HCT116 (cell line): ENCODE measurements at regions not wholly inside any gene's neighbourhood (a gene's known extent, or its start where the extent isn't known, plus 50 kb on each side); places are given as distances from the start of the nearest gene placed in this dataset.

Experiments
- ATAC-seq: fragments of 200-7000 bp; cut with Tn5 transposase; 2 replicates; pipeline ENCODE4 v1.9.1; 2020; ENCODE audit warnings: mild to moderate bottlenecking, moderate library complexity
- BruUV-seq: library from RNA; stranded (reverse); fragments of 400-500 nt; replicated peaks from 2 replicates; lab custom pipeline; 2021; lab: Mats Ljungman, UMichigan
- CTCF ChIA-PET: fragments of 300-600 bp; sonication (Branson Sonifier 250); formaldehyde crosslinking; loops from one replicate; lab custom pipeline; 2021; ENCODE audit warnings: antibody characterized with exemption; lab: Charles Lee
- POLR2A ChIA-PET: fragments of 300-600, 350-600 bp; sonication (Branson Sonifier 250); formaldehyde crosslinking; loops from one replicate; lab custom pipeline; 2021; ENCODE audit warnings: antibody characterized with exemption; lab: Charles Lee
- RAD21 ChIA-PET, 2 experiments: fragments of 300-600 bp; sonication (Branson Sonifier 250); formaldehyde crosslinking; loops; one replicate each; lab custom pipeline; 2023; ENCODE audit warnings: low total read pairs in 2 of 2; ENCODE audit not compliant: uncharacterized antibody in 2 of 2, unreplicated experiment in 2 of 2, low non-redundant PET in 1 of 2; lab: Charles Lee
- DNase-seq: peaks from one replicate; pipeline ENCODE4 v3.0.0-alpha.2; 2010; ENCODE audit warnings: low read depth, low spot score
- H2AFZ ChIP-seq: fragments of 200-600 bp; shearing (Covaris generic), sonication (generic); 2 replicates; pipeline ENCODE4 v1.6.1; 2017; ENCODE audit warnings: low read depth, mixed run types, mixed read lengths, antibody characterized with exemption, low read length; ENCODE audit not compliant: poor library complexity, severe bottlenecking
- H3K27ac ChIP-seq: 2 replicates; pipeline ENCODE4 v1.5.1; 2012; ENCODE audit warnings: low read depth, low read length
- H3K27me3 ChIP-seq: fragments of 200-600 bp; sonication (generic); 2 replicates; pipeline ENCODE4 v1.6.1; 2016; ENCODE audit warnings: mixed run types, low read length, mixed read lengths; ENCODE audit not compliant: insufficient read depth
- H3K36me3 ChIP-seq, 2 experiments: fragments of 200-500 bp in 1 of 2; fragments of 200-600 bp in 1 of 2; sonication (Bioruptor generic) in 1 of 2; sonication (generic) in 1 of 2; 2 replicates each; pipeline versions ENCODE4 v1.5.1 to v1.6.1; 2014 to 2016; ENCODE audit warnings: low read length in 2 of 2, inconsistent platforms in 1 of 2, mixed read lengths in 1 of 2, mixed run types in 1 of 2; ENCODE audit not compliant: insufficient read depth in 2 of 2, control insufficient read depth in 1 of 2
- H3K4me1 ChIP-seq, 2 experiments: fragments of 200-600 bp in 1 of 2; sonication (generic) in 1 of 2; 2 replicates each; pipeline versions ENCODE4 v1.5.1 to v1.6.1; 2012 to 2017; ENCODE audit warnings: low read length in 2 of 2, inconsistent platforms in 1 of 2, mild to moderate bottlenecking in 1 of 2, mixed read lengths in 1 of 2, mixed run types in 1 of 2, moderate library complexity in 1 of 2; ENCODE audit not compliant: insufficient read depth in 2 of 2, control insufficient read depth in 1 of 2
- H3K4me2 ChIP-seq: fragments of 200-600 bp; sonication (generic); 2 replicates; pipeline ENCODE4 v1.6.1; 2017; ENCODE audit warnings: mixed run types, low read length, mixed read lengths
- H3K4me3 ChIP-seq, 2 experiments: fragments of 200-600 bp in 1 of 2; sonication (generic) in 1 of 2; replicated peaks in 1 of 2; 2 replicates each; pipeline ENCODE4 v1.5.1; 2011 to 2016; ENCODE audit warnings: low read length in 2 of 2, control low read depth in 1 of 2, low read depth in 1 of 2, mild to moderate bottlenecking in 1 of 2, mixed read lengths in 1 of 2, mixed run types in 1 of 2
- H3K79me2 ChIP-seq: fragments of 200-600 bp; sonication (generic); 2 replicates; pipeline ENCODE4 v1.6.1; 2017; ENCODE audit warnings: mild to moderate bottlenecking, mixed run types, low read length, moderate library complexity, mixed read lengths; ENCODE audit not compliant: insufficient read depth
- H3K9ac ChIP-seq: fragments of 200-600 bp; sonication (generic); 2 replicates; pipeline ENCODE4 v1.6.1; 2016; ENCODE audit warnings: low read length, mixed read lengths
- H3K9me2 ChIP-seq: fragments of 200-600 bp; sonication (generic), shearing (Covaris generic); 2 replicates; pipeline ENCODE4 v1.6.1; 2017; ENCODE audit warnings: mixed run types, mild to moderate bottlenecking, moderate library complexity; ENCODE audit not compliant: insufficient read depth
- H3K9me3 ChIP-seq, 2 experiments: fragments of 200-500 bp in 1 of 2; fragments of 200-600 bp in 1 of 2; sonication (Bioruptor generic) in 1 of 2; sonication (generic) in 1 of 2; 2 replicates each; pipeline ENCODE4 v1.6.1; 2014 to 2017; ENCODE audit warnings: low read length in 2 of 2, mixed read lengths in 2 of 2, inconsistent platforms in 1 of 2, low read depth in 1 of 2, mild to moderate bottlenecking in 1 of 2, mixed run types in 1 of 2, moderate library complexity in 1 of 2; ENCODE audit not compliant: control insufficient read depth in 1 of 2, insufficient read depth in 1 of 2
- H4K20me1 ChIP-seq: fragments of 200-600 bp; sonication (generic), shearing (Covaris generic); 2 replicates; pipeline ENCODE4 v1.6.1; 2017; ENCODE audit warnings: mixed run types, mild to moderate bottlenecking, moderate library complexity; ENCODE audit not compliant: insufficient read depth
- CBX3 ChIP-seq: IDR thresholded peaks from 2 replicates; pipeline ENCODE4 v1.6.1; 2012; ENCODE audit warnings: low read depth
- ZFX ChIP-seq: fragments of 450-650 bp; IDR thresholded peaks from 2 replicates; pipeline ENCODE4 v1.6.1; 2017
- ZNF274 ChIP-seq: fragments of 200-500 bp; sonication (Bioruptor generic); IDR thresholded peaks from 2 replicates; pipeline ENCODE4 v1.6.1; 2014; ENCODE audit warnings: mild to moderate bottlenecking, low read depth, low read length, inconsistent platforms
- intact Hi-C: fragments of 100-400 bp; cut with micrococcal nuclease; formaldehyde crosslinking; loops from 2 replicates; pipeline ENCODE4 v1.10.0; 2022
- TF ChIP-seq, protein P1 (sequence below), 3 experiments: fragments of 200-600 bp in 1 of 3; sonication (generic) in 1 of 3; IDR thresholded peaks in 2 of 3; conservative IDR thresholded peaks in 1 of 3; 2 replicates each; pipeline ENCODE4 v1.5.1; 2012 to 2017; ENCODE audit warnings: low read depth in 2 of 3, low read length in 2 of 3, antibody characterized with exemption in 1 of 3, borderline replicate concordance in 1 of 3, control low read depth in 1 of 3, mild to moderate bottlenecking in 1 of 3, mixed read lengths in 1 of 3, mixed run types in 1 of 3, moderate library complexity in 1 of 3; ENCODE audit not compliant: insufficient read depth in 1 of 3

- no peak overlapping the region for H2AFZ ChIP-seq
- intact Hi-C loops = no loop called here
- no peaks in the 10 kb centered on the region for H3K9me3 ChIP-seq
- H3K27me3 ChIP-seq = peaks cover 29% of the 10 kb centered on the region
- H3K9ac ChIP-seq = no peak overlapping the region
- no peaks in the 10 kb centered on the region for H3K4me1 ChIP-seq
- no peaks in the 10 kb centered on the region for H3K36me3 ChIP-seq
- ChIA-PET CTCF (no interaction called here), POLR2A (no interaction called here), RAD21 (no interaction called here)
- DNase-seq = no peak
- no TSS peak for BruUV-seq
- H4K20me1 ChIP-seq = no peaks in the 10 kb centered on the region
- H3K4me2 ChIP-seq = no peak overlapping the region
- no peak overlapping the region for H3K27ac ChIP-seq
- no peak for TF ChIP-seq ZNF274
- no peak for ATAC-seq
- H3K4me3 ChIP-seq = no peak overlapping the region
- no peaks in the 10 kb centered on the region for H3K9me2 ChIP-seq
- no peaks in the 10 kb centered on the region for H3K79me2 ChIP-seq
Measured at GRCh38 chr6:169880516-169880915, 129.1 kb downstream of the ERMARD start.

DNA sequence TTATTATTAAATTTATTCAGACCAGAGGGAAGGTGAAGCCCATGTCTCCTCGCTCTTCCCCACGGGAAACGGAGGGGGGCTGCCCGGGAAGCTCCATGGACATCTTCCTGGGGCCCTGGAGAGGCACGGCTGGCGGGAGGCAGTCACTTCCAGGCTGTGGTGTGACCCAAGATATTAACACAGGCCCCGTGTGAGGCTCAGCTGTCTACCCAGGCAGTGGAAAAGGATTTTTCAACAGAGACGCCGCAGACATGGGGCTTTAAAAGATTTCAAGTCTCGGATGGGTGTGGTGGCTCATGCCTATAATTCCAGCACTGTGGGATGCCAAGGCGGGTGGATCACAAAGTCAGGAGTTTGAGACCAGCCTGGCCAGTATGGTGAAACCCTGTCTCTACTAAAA, 117.9 kb downstream of the ERMARD start:
- Histone ChIP-seq H3K4me3 (no peak overlapping the region), H3K4me2 (no peak overlapping the region), H3K4me1 (no peaks in the 10 kb centered on the region), H3K9me2 (no peaks in the 10 kb centered on the region), H3K9ac (no peak overlapping the region), H4K20me1 (no peaks in the 10 kb centered on the region), H3K9me3 (no peaks in the 10 kb centered on the region), H2AFZ (no peak overlapping the region), H3K27ac (no peak overlapping the region), H3K79me2 (no peaks in the 10 kb centered on the region), H3K36me3 (no peaks in the 10 kb centered on the region), H3K27me3 (no peaks in the 10 kb centered on the region; the same call in 1 of the 2 replicates)
- ChIA-PET POLR2A (no interaction called here), CTCF (no interaction called here), RAD21 (no interaction called here)
- DNase-seq = no peak
- ATAC-seq = no peak
- BruUV-seq = no TSS peak
- no peak for TF ChIP-seq ZFX
- TF ChIP-seq, protein P1, sequence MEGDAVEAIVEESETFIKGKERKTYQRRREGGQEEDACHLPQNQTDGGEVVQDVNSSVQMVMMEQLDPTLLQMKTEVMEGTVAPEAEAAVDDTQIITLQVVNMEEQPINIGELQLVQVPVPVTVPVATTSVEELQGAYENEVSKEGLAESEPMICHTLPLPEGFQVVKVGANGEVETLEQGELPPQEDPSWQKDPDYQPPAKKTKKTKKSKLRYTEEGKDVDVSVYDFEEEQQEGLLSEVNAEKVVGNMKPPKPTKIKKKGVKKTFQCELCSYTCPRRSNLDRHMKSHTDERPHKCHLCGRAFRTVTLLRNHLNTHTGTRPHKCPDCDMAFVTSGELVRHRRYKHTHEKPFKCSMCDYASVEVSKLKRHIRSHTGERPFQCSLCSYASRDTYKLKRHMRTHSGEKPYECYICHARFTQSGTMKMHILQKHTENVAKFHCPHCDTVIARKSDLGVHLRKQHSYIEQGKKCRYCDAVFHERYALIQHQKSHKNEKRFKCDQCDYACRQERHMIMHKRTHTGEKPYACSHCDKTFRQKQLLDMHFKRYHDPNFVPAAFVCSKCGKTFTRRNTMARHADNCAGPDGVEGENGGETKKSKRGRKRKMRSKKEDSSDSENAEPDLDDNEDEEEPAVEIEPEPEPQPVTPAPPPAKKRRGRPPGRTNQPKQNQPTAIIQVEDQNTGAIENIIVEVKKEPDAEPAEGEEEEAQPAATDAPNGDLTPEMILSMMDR (IDR thresholded peaks at IDR 0.05 in 2 of 3, conservative IDR thresholded peaks at IDR 0.05 in 1 of 3; ENCODE audit: borderline replicate concordance in 1 of 3, insufficient read depth in 1 of 3, low read depth in 2 of 3, low read length in 2 of 3) = no peak
- TF ChIP-seq CBX3 = no peak
- intact Hi-C loops = no loop called here
